ENCODE measurements at regions not wholly inside any gene's neighbourhood (a gene's known extent, or its start where the extent isn't known, plus 50 kb on each side); places are given as distances from the start of the nearest gene placed in this dataset.
A peak's percentile ranks its signal among the peaks of the same experiment; 100 is the strongest.
"Not testable (repeated sequence)": the region's sequence is repeated elsewhere in the genome, so short reads cannot be mapped to it uniquely, and the experiment has no call there.

GRCh38 chr2:195570329-195570728 lies 86.7 kb upstream of the SLC39A10 start:
- DNase-seq, result no peak

GRCh38 chr2:195569255-195569654 lies 87.8 kb upstream of the SLC39A10 start:
- DNase-seq, result no peak

GRCh38 chr2:195564625-195565135 lies 92.3 kb upstream of the SLC39A10 start:
- DNase-seq, result not testable (repeated sequence)

- DNase-seq, result peak; percentile 54
Observed at GRCh38 chr2:195563857-195564512, 93.0 kb upstream of the SLC39A10 start.

GRCh38 chr2:195562570-195563566 lies 94.2 kb upstream of the SLC39A10 start:
- DNase-seq, result no peak

GRCh38 chr2:195561116-195561921 lies 95.7 kb upstream of the SLC39A10 start:
- no peak for DNase-seq

- no peak for DNase-seq
Observed at GRCh38 chr2:195560209-195560895, 96.7 kb upstream of the SLC39A10 start.

- DNase-seq, result peak; percentile 81
Observed at GRCh38 chr2:195559431-195559914, 97.6 kb upstream of the SLC39A10 start.

- no peak for DNase-seq
Observed at GRCh38 chr2:195555971-195556370, 101.1 kb upstream of the SLC39A10 start.

GRCh38 chr2:195552581-195552980 lies 104.4 kb upstream of the SLC39A10 start:
- no peak for DNase-seq

- no peak for DNase-seq
Observed at GRCh38 chr2:195548198-195548940, 108.7 kb upstream of the SLC39A10 start.

GRCh38 chr2:195547268-195547840 lies 109.7 kb upstream of the SLC39A10 start:
- DNase-seq, result not testable (repeated sequence)

- no peak for DNase-seq
Observed at GRCh38 chr2:195545811-195546210, 111.2 kb upstream of the SLC39A10 start.

GRCh38 chr2:195543902-195544894 lies 112.8 kb upstream of the SLC39A10 start:
- DNase-seq, result peak; percentile 39

GRCh38 chr2:195543063-195543462 lies 114.0 kb upstream of the SLC39A10 start:
- DNase-seq, result no peak

GRCh38 chr2:195542067-195542466 lies 115.0 kb upstream of the SLC39A10 start:
- no peak for DNase-seq

- no peak for DNase-seq
Observed at GRCh38 chr2:195538937-195539336, 118.1 kb upstream of the SLC39A10 start.

GRCh38 chr2:195537811-195538210 lies 119.2 kb upstream of the SLC39A10 start:
- no peak for DNase-seq

GRCh38 chr2:195536906-195537305 lies 120.1 kb upstream of the SLC39A10 start:
- DNase-seq, result no peak
